ENCODE measurements at regions not wholly inside any gene's neighbourhood (a gene's known extent, or its start where the extent isn't known, plus 50 kb on each side); places are given as distances from the start of the nearest gene placed in this dataset.

- no peak overlapping the region for H3K4me3 Mint-ChIP-seq
- H3K9me3 Mint-ChIP-seq, result no peaks in the 10 kb centered on the region
- TF ChIP-seq CTCF (IDR thresholded peaks at IDR 0.05), result no peak
- H3K27me3 Mint-ChIP-seq (ENCODE audit: insufficient read depth), result no peaks in the 10 kb centered on the region
- DNase-seq, result no peak
- H3K27ac Mint-ChIP-seq, result no peak overlapping the region
- H3K36me3 Mint-ChIP-seq (ENCODE audit: low read depth), result no peaks in the 10 kb centered on the region
- peaks cover 29% of the 10 kb centered on the region for H3K4me1 Mint-ChIP-seq (ENCODE audit: low read depth)
These were observed 309.5 kb upstream of the PMFBP1 start for GRCh38 chr16:72481419-72481818.

- Mint-ChIP-seq H3K36me3 (ENCODE audit: low read depth) (no peaks in the 10 kb centered on the region), H3K4me3 (no peak overlapping the region), H3K4me1 (ENCODE audit: low read depth) (peaks cover 30% of the 10 kb centered on the region), H3K27me3 (ENCODE audit: insufficient read depth) (no peaks in the 10 kb centered on the region), H3K9me3 (no peaks in the 10 kb centered on the region), H3K27ac (no peak overlapping the region)
- no peak for TF ChIP-seq CTCF (IDR thresholded peaks at IDR 0.05)
- no peak for DNase-seq
These were observed 309.0 kb upstream of the PMFBP1 start for GRCh38 chr16:72480911-72481310.

GRCh38 chr16:72475688-72476087 is 303.7 kb upstream of the PMFBP1 start:
- DNase-seq, result no peak
- TF ChIP-seq CTCF (IDR thresholded peaks at IDR 0.05), result peak; percentile 22; the same call in 1 of the 2 replicates
- H3K4me1 Mint-ChIP-seq (ENCODE audit: low read depth), result peaks cover 31% of the 10 kb centered on the region
- no peak overlapping the region for H3K4me3 Mint-ChIP-seq
- H3K27ac Mint-ChIP-seq, result no peak overlapping the region
- H3K9me3 Mint-ChIP-seq, result no peaks in the 10 kb centered on the region
- H3K36me3 Mint-ChIP-seq (ENCODE audit: low read depth), result no peaks in the 10 kb centered on the region
- no peaks in the 10 kb centered on the region for H3K27me3 Mint-ChIP-seq (ENCODE audit: insufficient read depth)

GRCh38 chr16:72474501-72475123 is 302.7 kb upstream of the PMFBP1 start:
- H3K4me1 Mint-ChIP-seq (ENCODE audit: low read depth), result peaks cover 26% of the 10 kb centered on the region
- DNase-seq, result peak; percentile 85
- no peaks in the 10 kb centered on the region for H3K27me3 Mint-ChIP-seq (ENCODE audit: insufficient read depth)
- no peak for TF ChIP-seq CTCF (IDR thresholded peaks at IDR 0.05)
- no peaks in the 10 kb centered on the region for H3K9me3 Mint-ChIP-seq
- H3K36me3 Mint-ChIP-seq (ENCODE audit: low read depth), result no peaks in the 10 kb centered on the region
- H3K4me3 Mint-ChIP-seq, result peak overlapping the region; percentile 45
- peak overlapping the region; percentile 72 for H3K27ac Mint-ChIP-seq

- DNase-seq, result no peak
- Mint-ChIP-seq H3K27me3 (ENCODE audit: insufficient read depth) (no peaks in the 10 kb centered on the region), H3K36me3 (ENCODE audit: low read depth) (no peaks in the 10 kb centered on the region), H3K4me3 (no peak overlapping the region), H3K4me1 (ENCODE audit: low read depth) (peaks cover 30% of the 10 kb centered on the region), H3K27ac (no peak overlapping the region; the same call in 1 of the 2 replicates), H3K9me3 (no peaks in the 10 kb centered on the region)
- TF ChIP-seq CTCF (IDR thresholded peaks at IDR 0.05), result no peak
These were observed 301.7 kb upstream of the PMFBP1 start for GRCh38 chr16:72473631-72474030.

Measured in HFFc6 (cell line).